ENCODE measurements at regions not wholly inside any gene's neighbourhood (a gene's known extent, or its start where the extent isn't known, plus 50 kb on each side); places are given as distances from the start of the nearest gene placed in this dataset.

- Histone ChIP-seq H3K9me3 (ENCODE audit: control insufficient read depth in 1 of 2, low read length in 2 of 2) (peaks cover 0 to 2% of the 10 kb centered on the region in 2 donors), H3K27ac (ENCODE audit: low read length) (no peak overlapping the region), H3K36me3 (ENCODE audit: control insufficient read depth in 1 of 2, insufficient read depth in 2 of 2, low read length in 2 of 2) (no peaks in the 10 kb centered on the region), H3K4me3 (ENCODE audit: low read depth in 1 of 2, low read length in 2 of 2) (no peak overlapping the region), H3K4me1 (ENCODE audit: control insufficient read depth in 1 of 2, insufficient read depth in 2 of 2, low read length in 2 of 2) (no peaks in the 10 kb centered on the region), H3K27me3 (ENCODE audit: low read depth, low read length) (no peaks in the 10 kb centered on the region)
Measured at GRCh38 chr4:130266814-130267213, 1170.9 kb downstream of the C4orf33 start.

DNA sequence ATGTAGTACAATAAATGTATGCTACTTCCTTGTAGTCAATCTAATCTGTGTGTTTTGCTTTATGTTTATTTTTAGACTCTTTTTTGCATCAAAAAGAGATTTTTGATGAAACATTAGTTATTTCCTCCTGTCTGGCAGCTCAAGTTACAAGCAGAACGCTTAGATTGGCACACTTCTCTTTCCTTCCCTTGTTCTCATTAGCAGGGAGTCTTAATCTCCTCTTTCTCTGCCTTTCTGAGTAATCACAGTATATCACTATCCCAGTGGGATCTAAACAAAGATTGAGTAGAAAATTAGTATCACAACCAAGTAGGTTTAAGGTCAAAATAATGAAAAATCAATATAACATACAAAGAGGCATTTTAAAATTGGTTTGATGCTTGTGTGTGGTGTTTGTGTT lies 1192.6 kb downstream of the C4orf33 start:
- no peak overlapping the region for H3K27ac ChIP-seq (ENCODE audit: low read length)
- H3K4me3 ChIP-seq (ENCODE audit: low read depth in 1 of 2, low read length in 2 of 2) = no peak overlapping the region
- no peaks in the 10 kb centered on the region for H3K9me3 ChIP-seq (ENCODE audit: control insufficient read depth in 1 of 2, low read length in 2 of 2)
- H3K4me1 ChIP-seq (ENCODE audit: control insufficient read depth in 1 of 2, insufficient read depth in 2 of 2, low read length in 2 of 2) = no peaks in the 10 kb centered on the region
- H3K36me3 ChIP-seq (ENCODE audit: control insufficient read depth in 1 of 2, insufficient read depth in 2 of 2, low read length in 2 of 2) = no peaks in the 10 kb centered on the region
- no peaks in the 10 kb centered on the region for H3K27me3 ChIP-seq (ENCODE audit: low read depth, low read length)

DNA sequence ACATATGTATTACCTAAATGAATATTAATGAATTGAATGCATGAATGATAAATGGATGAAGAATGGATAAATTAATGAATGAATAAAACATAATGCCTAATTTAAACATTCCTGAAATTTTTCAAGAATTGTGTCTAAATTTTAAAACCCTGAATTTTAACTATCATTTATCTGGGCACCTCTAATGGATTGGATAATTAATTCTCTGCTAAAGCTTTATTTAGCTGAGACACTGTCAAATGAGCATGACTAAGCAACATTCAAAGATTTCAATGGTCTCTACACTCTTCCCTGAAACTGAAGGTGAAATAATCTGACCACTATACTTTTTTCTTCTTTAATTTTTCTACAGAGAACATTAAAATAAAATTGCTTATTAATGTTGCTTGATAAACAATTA lies 1197.7 kb downstream of the C4orf33 start:
- H3K27me3 ChIP-seq (ENCODE audit: low read depth, low read length) = no peaks in the 10 kb centered on the region
- H3K4me3 ChIP-seq (ENCODE audit: low read depth in 1 of 2, low read length in 2 of 2) = no peak overlapping the region
- H3K9me3 ChIP-seq (ENCODE audit: control insufficient read depth in 1 of 2, low read length in 2 of 2) = no peaks in the 10 kb centered on the region
- no peaks in the 10 kb centered on the region for H3K4me1 ChIP-seq (ENCODE audit: control insufficient read depth in 1 of 2, insufficient read depth in 2 of 2, low read length in 2 of 2)
- no peak overlapping the region for H3K27ac ChIP-seq (ENCODE audit: low read length)
- no peaks in the 10 kb centered on the region for H3K36me3 ChIP-seq (ENCODE audit: control insufficient read depth in 1 of 2, insufficient read depth in 2 of 2, low read length in 2 of 2)

GRCh38 chr4:130296448-130296847 lies 1200.5 kb downstream of the C4orf33 start:
- H3K27ac ChIP-seq (ENCODE audit: low read length) = no peak overlapping the region
- no peaks in the 10 kb centered on the region for H3K9me3 ChIP-seq (ENCODE audit: control insufficient read depth in 1 of 2, low read length in 2 of 2)
- no peaks in the 10 kb centered on the region for H3K4me1 ChIP-seq (ENCODE audit: control insufficient read depth in 1 of 2, insufficient read depth in 2 of 2, low read length in 2 of 2)
- H3K4me3 ChIP-seq (ENCODE audit: low read depth in 1 of 2, low read length in 2 of 2) = no peak overlapping the region
- no peaks in the 10 kb centered on the region for H3K36me3 ChIP-seq (ENCODE audit: control insufficient read depth in 1 of 2, insufficient read depth in 2 of 2, low read length in 2 of 2)
- H3K27me3 ChIP-seq (ENCODE audit: low read depth, low read length) = no peaks in the 10 kb centered on the region

DNA sequence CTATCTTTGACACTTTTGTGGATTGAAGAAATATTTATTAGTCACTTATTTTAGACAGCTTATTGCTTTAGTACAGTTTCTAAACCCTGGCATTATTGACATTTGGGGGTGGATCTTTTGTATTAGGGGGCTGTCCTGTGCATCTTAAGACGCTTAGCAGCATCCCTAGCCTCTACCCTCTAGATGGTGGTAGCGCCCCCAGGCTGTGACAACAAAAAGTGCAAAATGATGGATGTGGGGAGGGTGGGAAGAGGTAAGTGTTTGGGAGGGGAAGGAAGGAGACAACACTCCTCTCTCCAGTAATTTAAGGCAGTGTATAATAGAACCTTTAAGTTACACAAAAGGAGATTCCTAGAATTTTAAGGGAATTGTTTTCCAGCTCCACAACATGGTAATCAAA lies 1210.6 kb downstream of the C4orf33 start:
- Histone ChIP-seq H3K27ac (ENCODE audit: low read length) (no peak overlapping the region), H3K36me3 (ENCODE audit: control insufficient read depth in 1 of 2, insufficient read depth in 2 of 2, low read length in 2 of 2) (no peaks in the 10 kb centered on the region), H3K27me3 (ENCODE audit: low read depth, low read length) (no peaks in the 10 kb centered on the region), H3K4me3 (ENCODE audit: low read depth in 1 of 2, low read length in 2 of 2) (no peak overlapping the region), H3K4me1 (ENCODE audit: control insufficient read depth in 1 of 2, insufficient read depth in 2 of 2, low read length in 2 of 2) (no peaks in the 10 kb centered on the region), H3K9me3 (ENCODE audit: control insufficient read depth in 1 of 2, low read length in 2 of 2) (no peaks in the 10 kb centered on the region)

DNA sequence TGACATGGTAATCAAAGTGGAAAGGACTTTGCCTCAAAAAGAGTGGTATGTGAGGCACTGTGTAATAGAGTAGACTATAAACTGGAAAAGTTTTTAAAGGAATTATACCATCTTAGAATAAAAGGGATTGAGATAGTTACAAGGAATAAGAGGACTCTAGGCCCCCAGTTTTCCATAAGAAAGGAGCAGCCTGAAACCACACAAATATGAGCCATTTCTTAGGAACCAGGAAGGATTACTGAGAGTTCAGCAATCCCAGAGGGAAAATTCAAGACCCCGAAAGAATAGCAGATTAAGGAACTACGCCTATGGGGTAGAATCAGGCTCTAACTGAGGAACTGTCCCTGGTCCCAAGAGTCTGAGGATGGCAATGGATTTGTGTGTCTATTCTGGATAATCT lies 1213.3 kb downstream of the C4orf33 start:
- no peaks in the 10 kb centered on the region for H3K9me3 ChIP-seq (ENCODE audit: control insufficient read depth in 1 of 2, low read length in 2 of 2)
- H3K27me3 ChIP-seq (ENCODE audit: low read depth, low read length) = no peaks in the 10 kb centered on the region
- H3K36me3 ChIP-seq (ENCODE audit: control insufficient read depth in 1 of 2, insufficient read depth in 2 of 2, low read length in 2 of 2) = no peaks in the 10 kb centered on the region
- H3K27ac ChIP-seq (ENCODE audit: low read length) = no peak overlapping the region
- no peaks in the 10 kb centered on the region for H3K4me1 ChIP-seq (ENCODE audit: control insufficient read depth in 1 of 2, insufficient read depth in 2 of 2, low read length in 2 of 2)
- no peak overlapping the region for H3K4me3 ChIP-seq (ENCODE audit: low read depth in 1 of 2, low read length in 2 of 2)

GRCh38 chr4:130322439-130322838 lies 1226.5 kb downstream of the C4orf33 start:
- Histone ChIP-seq H3K4me1 (ENCODE audit: control insufficient read depth in 1 of 2, insufficient read depth in 2 of 2, low read length in 2 of 2) (no peaks in the 10 kb centered on the region), H3K9me3 (ENCODE audit: control insufficient read depth in 1 of 2, low read length in 2 of 2) (no peaks in the 10 kb centered on the region), H3K27me3 (ENCODE audit: low read depth, low read length) (no peaks in the 10 kb centered on the region), H3K27ac (ENCODE audit: low read length) (no peak overlapping the region), H3K36me3 (ENCODE audit: control insufficient read depth in 1 of 2, insufficient read depth in 2 of 2, low read length in 2 of 2) (no peaks in the 10 kb centered on the region), H3K4me3 (ENCODE audit: low read depth in 1 of 2, low read length in 2 of 2) (no peak overlapping the region)

GRCh38 chr4:130329036-130329435 lies 1233.1 kb downstream of the C4orf33 start:
- H3K4me1 ChIP-seq (ENCODE audit: control insufficient read depth in 1 of 2, insufficient read depth in 2 of 2, low read length in 2 of 2) = no peaks in the 10 kb centered on the region
- H3K9me3 ChIP-seq (ENCODE audit: control insufficient read depth in 1 of 2, low read length in 2 of 2) = no peaks in the 10 kb centered on the region
- H3K27me3 ChIP-seq (ENCODE audit: low read depth, low read length) = no peaks in the 10 kb centered on the region
- no peak overlapping the region for H3K4me3 ChIP-seq (ENCODE audit: low read depth in 1 of 2, low read length in 2 of 2)
- H3K27ac ChIP-seq (ENCODE audit: low read length) = no peak overlapping the region
- H3K36me3 ChIP-seq (ENCODE audit: control insufficient read depth in 1 of 2, insufficient read depth in 2 of 2, low read length in 2 of 2) = no peaks in the 10 kb centered on the region

DNA sequence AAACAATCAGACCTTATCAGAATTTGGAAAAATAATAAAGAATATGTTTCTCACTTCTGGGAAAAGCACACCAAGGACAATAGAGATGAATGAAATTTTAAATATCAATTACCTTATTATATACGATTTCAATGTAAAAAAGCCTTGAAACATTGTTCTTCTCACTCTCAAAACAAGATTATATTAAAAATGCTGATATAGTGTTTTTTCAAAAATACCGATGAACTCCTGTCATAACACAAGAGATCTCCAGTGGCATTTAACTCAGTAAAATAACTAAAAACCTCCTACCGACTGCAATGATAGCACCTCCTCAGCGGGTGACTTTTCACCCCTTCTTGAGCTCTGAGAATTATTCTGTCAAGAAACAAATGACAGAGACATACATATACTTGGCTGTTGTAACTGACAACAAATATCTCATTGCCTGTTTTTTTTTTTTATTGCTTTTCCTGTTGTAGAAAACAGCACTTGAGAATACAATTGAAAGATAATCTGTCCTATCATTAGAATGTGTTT lies 1237.3 kb downstream of the C4orf33 start:
- H3K9me3 ChIP-seq (ENCODE audit: control insufficient read depth in 1 of 2, low read length in 2 of 2) = no peaks in the 10 kb centered on the region
- H3K27me3 ChIP-seq (ENCODE audit: low read depth, low read length) = no peaks in the 10 kb centered on the region
- no peak overlapping the region for H3K4me3 ChIP-seq (ENCODE audit: low read depth in 1 of 2, low read length in 2 of 2)
- H3K27ac ChIP-seq (ENCODE audit: low read length) = no peak overlapping the region
- H3K36me3 ChIP-seq (ENCODE audit: control insufficient read depth in 1 of 2, insufficient read depth in 2 of 2, low read length in 2 of 2) = no peaks in the 10 kb centered on the region
- no peaks in the 10 kb centered on the region for H3K4me1 ChIP-seq (ENCODE audit: control insufficient read depth in 1 of 2, insufficient read depth in 2 of 2, low read length in 2 of 2)

DNA sequence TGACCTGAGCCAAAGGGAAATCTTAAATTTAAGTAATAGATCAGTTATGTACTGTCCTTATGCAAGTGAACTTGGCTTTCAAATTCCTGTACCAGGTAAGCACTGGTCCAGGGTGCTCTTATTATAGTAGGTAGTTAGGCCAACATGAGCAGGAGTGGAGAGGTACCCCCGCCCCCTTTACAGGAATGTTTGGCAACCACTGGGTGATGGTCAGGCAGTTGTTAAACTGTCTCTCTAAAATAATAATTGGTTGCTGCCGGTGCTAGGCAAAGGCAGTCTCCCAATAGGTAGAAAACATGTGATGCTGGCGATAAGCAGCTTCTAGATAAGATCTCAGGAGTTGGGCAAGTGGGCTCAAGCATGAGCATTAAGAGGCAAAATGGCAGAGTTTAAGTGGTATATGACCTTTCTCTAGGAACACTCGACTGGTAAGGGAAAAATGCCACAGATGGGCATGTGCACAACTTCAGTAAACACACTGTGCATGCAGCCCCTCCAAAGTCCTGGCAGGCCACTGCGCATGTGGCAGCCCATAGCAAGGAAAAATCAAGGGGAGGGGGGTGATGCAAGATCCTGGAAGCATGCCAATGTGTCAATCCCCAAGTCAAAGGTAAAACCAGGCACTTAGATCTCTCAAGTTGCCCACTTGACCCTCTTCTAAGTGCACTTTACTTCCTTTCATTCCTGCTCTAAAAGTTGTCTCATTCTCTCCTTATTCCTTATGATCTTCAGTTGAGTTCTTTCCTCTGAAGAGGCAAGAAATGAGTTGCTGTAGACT lies 1239.7 kb downstream of the C4orf33 start:
- H3K4me3 ChIP-seq (ENCODE audit: low read depth in 1 of 2, low read length in 2 of 2) = no peak overlapping the region
- H3K9me3 ChIP-seq (ENCODE audit: control insufficient read depth in 1 of 2, low read length in 2 of 2) = no peaks in the 10 kb centered on the region
- no peaks in the 10 kb centered on the region for H3K4me1 ChIP-seq (ENCODE audit: control insufficient read depth in 1 of 2, insufficient read depth in 2 of 2, low read length in 2 of 2)
- H3K36me3 ChIP-seq (ENCODE audit: control insufficient read depth in 1 of 2, insufficient read depth in 2 of 2, low read length in 2 of 2) = no peaks in the 10 kb centered on the region
- H3K27me3 ChIP-seq (ENCODE audit: low read depth, low read length) = no peaks in the 10 kb centered on the region
- no peak overlapping the region for H3K27ac ChIP-seq (ENCODE audit: low read length)

DNA sequence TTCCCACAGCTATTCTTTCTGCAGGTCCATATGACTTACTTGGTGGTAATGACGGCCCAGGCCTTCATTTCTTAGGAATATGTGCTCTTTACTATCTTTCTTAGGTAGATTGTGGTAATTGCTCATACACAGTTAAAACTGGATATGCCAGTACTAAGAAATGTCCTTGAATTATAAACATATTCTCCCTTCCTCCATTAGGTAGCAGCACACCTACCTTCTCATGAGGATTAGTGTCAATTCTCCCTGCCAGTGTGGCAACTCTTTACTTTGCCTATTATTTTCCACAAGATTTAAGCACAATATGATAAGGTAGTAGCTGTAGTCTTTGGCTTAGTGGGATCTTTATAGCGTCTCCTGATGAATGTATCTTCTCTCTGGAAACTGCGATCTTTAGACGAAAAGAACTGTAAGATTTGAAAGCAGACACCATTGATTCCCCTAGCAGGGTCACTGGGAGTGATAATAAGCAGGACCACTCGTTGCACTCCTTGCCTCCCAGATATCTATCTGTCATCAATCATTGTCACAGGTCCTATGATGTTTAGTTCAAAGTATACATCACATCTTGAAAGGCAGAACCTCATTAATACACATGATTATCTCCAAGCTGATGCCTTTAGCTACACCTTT lies 1240.7 kb downstream of the C4orf33 start:
- H3K27me3 ChIP-seq (ENCODE audit: low read depth, low read length) = no peaks in the 10 kb centered on the region
- no peaks in the 10 kb centered on the region for H3K36me3 ChIP-seq (ENCODE audit: control insufficient read depth in 1 of 2, insufficient read depth in 2 of 2, low read length in 2 of 2)
- H3K4me3 ChIP-seq (ENCODE audit: low read depth in 1 of 2, low read length in 2 of 2) = no peak overlapping the region
- H3K27ac ChIP-seq (ENCODE audit: low read length) = no peak overlapping the region
- no peaks in the 10 kb centered on the region for H3K4me1 ChIP-seq (ENCODE audit: control insufficient read depth in 1 of 2, insufficient read depth in 2 of 2, low read length in 2 of 2)
- no peaks in the 10 kb centered on the region for H3K9me3 ChIP-seq (ENCODE audit: control insufficient read depth in 1 of 2, low read length in 2 of 2)
